CD4-positive, alpha-beta T cell treated with Interleukin-21 for 1 hour (primary cell): ENCODE measurements at regions not wholly inside any gene's neighbourhood (a gene's known extent, or its start where the extent isn't known, plus 50 kb on each side); places are given as distances from the start of the nearest gene placed in this dataset.

ENCODE experiments used
- DNase-seq: peaks from one replicate; pipeline ENCODE4 v3.0.0-alpha.2; 2020

- no peak for DNase-seq
These were observed 133.3 kb upstream of the ADPGK start for GRCh38 chr15:72916897-72917296.

GRCh38 chr15:72916378-72916777, 132.8 kb upstream of the ADPGK start:
- DNase-seq, result no peak

- DNase-seq, result no peak
These were observed 132.3 kb upstream of the ADPGK start for GRCh38 chr15:72915843-72916242.

- DNase-seq, result no peak
These were observed 129.4 kb upstream of the ADPGK start for GRCh38 chr15:72912996-72913395.

- DNase-seq, result no peak
These were observed 128.6 kb upstream of the ADPGK start for GRCh38 chr15:72912121-72912520.

GRCh38 chr15:72911626-72912025, 128.1 kb upstream of the ADPGK start:
- no peak for DNase-seq

- no peak for DNase-seq
These were observed 125.2 kb upstream of the ADPGK start for GRCh38 chr15:72908713-72909112.

- no peak for DNase-seq
These were observed 124.2 kb upstream of the ADPGK start for GRCh38 chr15:72907733-72908132.

- DNase-seq, result no peak
These were observed 119.3 kb upstream of the ADPGK start for GRCh38 chr15:72902919-72903260.

- DNase-seq, result no peak
These were observed 118.8 kb upstream of the ADPGK start for GRCh38 chr15:72902245-72902918.

- DNase-seq, result no peak
These were observed 109.4 kb upstream of the ADPGK start for GRCh38 chr15:72892986-72893385.

GRCh38 chr15:72890043-72890442, 106.5 kb upstream of the ADPGK start:
- DNase-seq, result no peak

- DNase-seq, result no peak
These were observed 106.0 kb upstream of the ADPGK start for GRCh38 chr15:72889545-72889944.

- DNase-seq, result no peak
These were observed 105.3 kb upstream of the ADPGK start for GRCh38 chr15:72888811-72889210.

- no peak for DNase-seq
These were observed 104.7 kb upstream of the ADPGK start for GRCh38 chr15:72888211-72888610.

GRCh38 chr15:72887376-72887775, 103.8 kb upstream of the ADPGK start:
- DNase-seq, result no peak

- DNase-seq, result no peak
These were observed 100.8 kb upstream of the ADPGK start for GRCh38 chr15:72884311-72884710.

- no peak for DNase-seq
These were observed 90.0 kb upstream of the ADPGK start for GRCh38 chr15:72873379-72874233.

GRCh38 chr15:72872066-72872845, 88.7 kb upstream of the ADPGK start:
- DNase-seq, result no peak

GRCh38 chr15:72866866-72867616, 83.5 kb upstream of the ADPGK start:
- no peak for DNase-seq

GRCh38 chr15:72866182-72866581, 82.6 kb upstream of the ADPGK start:
- DNase-seq, result no peak

GRCh38 chr15:72865486-72865885, 81.9 kb upstream of the ADPGK start:
- no peak for DNase-seq

GRCh38 chr15:72864681-72865080, 81.1 kb upstream of the ADPGK start:
- no peak for DNase-seq
